Ishikawa (cell line): ENCODE measurements at regions not wholly inside any gene's neighbourhood (a gene's known extent, or its start where the extent isn't known, plus 50 kb on each side); places are given as distances from the start of the nearest gene placed in this dataset.
A peak's percentile ranks its signal among the peaks of the same experiment; 100 is the strongest.

ENCODE experiments used
- CEBPB ChIP-seq: IDR thresholded peaks from 2 replicates; pipeline ENCODE4 v1.6.1; 2012
- CREB1 ChIP-seq: IDR thresholded peaks from 2 replicates; pipeline ENCODE4 v1.6.1; 2012; ENCODE audit warnings: low read depth
- EGR1 ChIP-seq: IDR thresholded peaks from 2 replicates; pipeline ENCODE4 v1.6.1; 2012
- EP300 ChIP-seq: IDR thresholded peaks from 2 replicates; pipeline ENCODE4 v1.6.1; 2012; ENCODE audit warnings: borderline replicate concordance
- FOXM1 ChIP-seq: IDR thresholded peaks from 2 replicates; pipeline ENCODE4 v1.6.1; 2012; ENCODE audit warnings: low read depth, borderline replicate concordance
- NFIC ChIP-seq: IDR thresholded peaks from 2 replicates; pipeline ENCODE4 v1.6.1; 2012
- RAD21 ChIP-seq: IDR thresholded peaks from 2 replicates; pipeline ENCODE4 v1.6.1; 2012; ENCODE audit warnings: low read depth
- TAF1 ChIP-seq: IDR thresholded peaks from 2 replicates; pipeline ENCODE4 v1.6.1; 2012; ENCODE audit warnings: low read depth, mild to moderate bottlenecking
- TCF12 ChIP-seq: IDR thresholded peaks from 2 replicates; pipeline ENCODE4 v1.6.1; 2012; ENCODE audit warnings: low read depth
- TEAD4 ChIP-seq: IDR thresholded peaks from 2 replicates; pipeline ENCODE4 v1.6.1; 2012
- YY1 ChIP-seq: IDR thresholded peaks from 2 replicates; pipeline ENCODE4 v1.6.1; 2012; ENCODE audit warnings: low read depth
- ZBTB7A ChIP-seq: IDR thresholded peaks from 2 replicates; pipeline ENCODE4 v1.6.1; 2012; ENCODE audit warnings: low read depth
- TF ChIP-seq, protein P1 (sequence below): IDR thresholded peaks from 2 replicates; pipeline ENCODE4 v1.6.1; 2012
- TF ChIP-seq, protein P2 (sequence below): IDR thresholded peaks from 2 replicates; pipeline ENCODE4 v1.6.1; 2012
- TF ChIP-seq, protein P3 (sequence below): IDR thresholded peaks from 2 replicates; pipeline ENCODE4 v1.6.1; 2012; ENCODE audit warnings: low read depth, mild to moderate bottlenecking

DNA sequence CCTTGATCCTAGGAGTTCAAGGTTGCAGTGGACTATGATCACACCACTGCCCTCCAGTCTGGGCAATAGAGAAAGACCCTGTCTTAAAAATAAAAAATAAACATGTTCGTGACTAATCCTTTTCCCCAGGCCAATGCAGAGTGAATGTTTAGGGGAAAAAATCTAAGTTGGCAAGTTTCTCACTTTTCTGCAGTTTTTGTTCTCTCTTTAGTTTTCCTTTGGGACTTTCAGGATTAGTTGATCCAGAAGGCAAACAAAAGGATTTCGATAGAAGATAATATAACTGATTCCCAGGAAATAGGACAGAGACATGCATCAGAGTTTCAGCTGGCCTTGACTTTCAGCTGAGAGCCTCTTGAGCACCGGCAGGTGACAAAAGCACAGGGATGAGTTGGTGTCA is 53.3 kb downstream of the SOD2 start:
- TF ChIP-seq FOXM1, result no peak
- TF ChIP-seq CREB1, result no peak
- TF ChIP-seq TCF12, result no peak
- no peak for TF ChIP-seq NFIC
- TF ChIP-seq, protein P1, sequence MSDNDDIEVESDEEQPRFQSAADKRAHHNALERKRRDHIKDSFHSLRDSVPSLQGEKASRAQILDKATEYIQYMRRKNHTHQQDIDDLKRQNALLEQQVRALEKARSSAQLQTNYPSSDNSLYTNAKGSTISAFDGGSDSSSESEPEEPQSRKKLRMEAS, result no peak
- TF ChIP-seq EGR1, result no peak
- TF ChIP-seq RAD21, result no peak
- TF ChIP-seq, protein P2, sequence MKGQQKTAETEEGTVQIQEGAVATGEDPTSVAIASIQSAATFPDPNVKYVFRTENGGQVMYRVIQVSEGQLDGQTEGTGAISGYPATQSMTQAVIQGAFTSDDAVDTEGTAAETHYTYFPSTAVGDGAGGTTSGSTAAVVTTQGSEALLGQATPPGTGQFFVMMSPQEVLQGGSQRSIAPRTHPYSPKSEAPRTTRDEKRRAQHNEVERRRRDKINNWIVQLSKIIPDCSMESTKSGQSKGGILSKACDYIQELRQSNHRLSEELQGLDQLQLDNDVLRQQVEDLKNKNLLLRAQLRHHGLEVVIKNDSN, result no peak
- TF ChIP-seq CEBPB, result no peak
- TF ChIP-seq, protein P3, sequence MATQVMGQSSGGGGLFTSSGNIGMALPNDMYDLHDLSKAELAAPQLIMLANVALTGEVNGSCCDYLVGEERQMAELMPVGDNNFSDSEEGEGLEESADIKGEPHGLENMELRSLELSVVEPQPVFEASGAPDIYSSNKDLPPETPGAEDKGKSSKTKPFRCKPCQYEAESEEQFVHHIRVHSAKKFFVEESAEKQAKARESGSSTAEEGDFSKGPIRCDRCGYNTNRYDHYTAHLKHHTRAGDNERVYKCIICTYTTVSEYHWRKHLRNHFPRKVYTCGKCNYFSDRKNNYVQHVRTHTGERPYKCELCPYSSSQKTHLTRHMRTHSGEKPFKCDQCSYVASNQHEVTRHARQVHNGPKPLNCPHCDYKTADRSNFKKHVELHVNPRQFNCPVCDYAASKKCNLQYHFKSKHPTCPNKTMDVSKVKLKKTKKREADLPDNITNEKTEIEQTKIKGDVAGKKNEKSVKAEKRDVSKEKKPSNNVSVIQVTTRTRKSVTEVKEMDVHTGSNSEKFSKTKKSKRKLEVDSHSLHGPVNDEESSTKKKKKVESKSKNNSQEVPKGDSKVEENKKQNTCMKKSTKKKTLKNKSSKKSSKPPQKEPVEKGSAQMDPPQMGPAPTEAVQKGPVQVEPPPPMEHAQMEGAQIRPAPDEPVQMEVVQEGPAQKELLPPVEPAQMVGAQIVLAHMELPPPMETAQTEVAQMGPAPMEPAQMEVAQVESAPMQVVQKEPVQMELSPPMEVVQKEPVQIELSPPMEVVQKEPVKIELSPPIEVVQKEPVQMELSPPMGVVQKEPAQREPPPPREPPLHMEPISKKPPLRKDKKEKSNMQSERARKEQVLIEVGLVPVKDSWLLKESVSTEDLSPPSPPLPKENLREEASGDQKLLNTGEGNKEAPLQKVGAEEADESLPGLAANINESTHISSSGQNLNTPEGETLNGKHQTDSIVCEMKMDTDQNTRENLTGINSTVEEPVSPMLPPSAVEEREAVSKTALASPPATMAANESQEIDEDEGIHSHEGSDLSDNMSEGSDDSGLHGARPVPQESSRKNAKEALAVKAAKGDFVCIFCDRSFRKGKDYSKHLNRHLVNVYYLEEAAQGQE, result no peak
- TF ChIP-seq TAF1, result no peak
- TF ChIP-seq ZBTB7A, result no peak
- TF ChIP-seq TEAD4, result no peak

DNA sequence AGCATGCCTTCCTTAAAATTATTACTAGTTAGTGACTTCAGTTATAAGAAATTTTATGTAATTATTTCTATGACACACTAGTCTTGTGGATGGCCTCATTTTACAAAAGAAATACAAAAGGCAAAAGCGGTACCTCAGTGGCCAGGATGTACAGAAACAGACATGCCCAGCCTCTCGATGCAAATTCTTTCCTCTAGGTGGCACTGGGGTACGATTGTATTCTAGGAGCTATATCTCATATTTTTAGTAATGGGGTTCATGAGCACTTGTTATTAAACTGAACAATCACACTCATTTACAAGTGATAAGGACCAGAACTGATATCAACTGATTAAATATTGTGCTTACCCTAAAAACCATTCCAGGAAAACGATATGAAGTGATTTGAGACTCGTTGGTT is 59.8 kb downstream of the SOD2 start:
- TF ChIP-seq RAD21, result peak; percentile 32; the same call in 1 of the 2 replicates
- peak; percentile 96 for TF ChIP-seq TEAD4
- no peak for TF ChIP-seq ZBTB7A

DNA sequence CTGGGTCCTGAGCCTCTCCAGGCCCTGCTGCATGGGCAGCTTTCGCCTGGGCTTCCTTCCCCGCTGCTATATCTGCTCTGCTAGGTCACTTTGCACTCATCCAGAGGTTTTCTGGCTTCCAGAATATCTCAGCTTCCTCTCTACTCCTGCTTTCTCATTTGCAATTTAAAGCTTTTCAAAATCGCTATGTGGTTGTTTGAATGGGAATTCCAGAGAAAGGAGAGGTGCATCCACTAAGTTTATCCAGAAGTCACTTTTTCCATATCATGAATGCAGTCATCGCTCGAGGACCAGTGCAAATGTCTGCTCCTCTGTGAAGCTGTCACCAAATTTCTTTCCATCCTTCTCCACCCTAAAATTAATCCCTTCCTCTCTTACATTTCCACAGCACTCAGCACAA is 61.2 kb downstream of the SOD2 start:
- TF ChIP-seq RAD21, result no peak
- TF ChIP-seq FOXM1, result no peak
- no peak for TF ChIP-seq EP300
- TF ChIP-seq EGR1, result no peak

DNA sequence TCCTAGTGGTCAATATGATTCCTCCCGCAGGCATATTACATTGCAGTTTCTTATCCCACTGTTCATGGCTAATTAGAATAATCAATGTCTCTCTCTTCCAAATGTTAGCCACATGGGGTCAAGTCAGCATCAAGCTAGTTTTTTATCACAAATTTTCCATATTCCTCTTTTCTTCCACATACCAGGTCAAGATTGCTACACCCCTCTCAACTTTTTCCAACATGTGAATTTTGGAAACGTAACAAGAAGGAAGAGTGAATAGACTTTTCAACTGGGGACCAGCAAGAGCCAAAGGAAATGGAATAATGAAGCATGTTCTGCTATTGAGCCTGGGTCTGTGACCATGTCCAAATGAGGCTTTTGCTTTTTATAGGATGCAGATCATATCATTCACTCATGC is 65.1 kb downstream of the SOD2 start:
- TF ChIP-seq ZBTB7A (no peak), CEBPB (no peak), EGR1 (no peak), NFIC (no peak), FOXM1 (no peak), TEAD4 (no peak), TCF12 (no peak), CREB1 (no peak), EP300 (no peak), TAF1 (no peak), YY1 (no peak), RAD21 (no peak)
- TF ChIP-seq, protein P3, result no peak
- TF ChIP-seq, protein P1, result no peak
- TF ChIP-seq, protein P2, result no peak

DNA sequence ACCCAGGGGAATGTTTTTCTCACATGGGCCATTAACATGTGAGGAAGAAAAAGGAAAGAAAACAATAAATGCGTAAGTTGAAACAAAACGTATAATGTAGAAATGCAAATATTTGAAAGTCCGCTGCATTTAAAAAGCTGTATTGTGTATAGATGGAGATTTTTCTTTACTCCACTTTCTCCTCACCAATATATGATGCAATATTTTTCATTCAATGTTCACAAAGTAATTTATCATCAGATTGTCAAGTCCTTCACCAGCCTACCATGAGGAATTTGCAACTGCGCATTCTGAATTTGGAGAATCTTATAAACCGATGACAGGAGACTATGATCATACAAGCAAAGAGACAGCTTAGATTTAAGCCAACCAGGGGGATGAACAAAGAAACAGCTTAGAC is 69.9 kb downstream of the SOD2 start:
- TF ChIP-seq, protein P2, result no peak
- TF ChIP-seq CEBPB (no peak), CREB1 (no peak), EGR1 (no peak), EP300 (no peak), YY1 (no peak), RAD21 (no peak), TCF12 (no peak), TEAD4 (no peak), NFIC (no peak), TAF1 (no peak)
- TF ChIP-seq, protein P1, result no peak
- TF ChIP-seq, protein P3, result no peak
